ENCODE measurements at regions not wholly inside any gene's neighbourhood (a gene's known extent, or its start where the extent isn't known, plus 50 kb on each side); places are given as distances from the start of the nearest gene placed in this dataset.

DNA sequence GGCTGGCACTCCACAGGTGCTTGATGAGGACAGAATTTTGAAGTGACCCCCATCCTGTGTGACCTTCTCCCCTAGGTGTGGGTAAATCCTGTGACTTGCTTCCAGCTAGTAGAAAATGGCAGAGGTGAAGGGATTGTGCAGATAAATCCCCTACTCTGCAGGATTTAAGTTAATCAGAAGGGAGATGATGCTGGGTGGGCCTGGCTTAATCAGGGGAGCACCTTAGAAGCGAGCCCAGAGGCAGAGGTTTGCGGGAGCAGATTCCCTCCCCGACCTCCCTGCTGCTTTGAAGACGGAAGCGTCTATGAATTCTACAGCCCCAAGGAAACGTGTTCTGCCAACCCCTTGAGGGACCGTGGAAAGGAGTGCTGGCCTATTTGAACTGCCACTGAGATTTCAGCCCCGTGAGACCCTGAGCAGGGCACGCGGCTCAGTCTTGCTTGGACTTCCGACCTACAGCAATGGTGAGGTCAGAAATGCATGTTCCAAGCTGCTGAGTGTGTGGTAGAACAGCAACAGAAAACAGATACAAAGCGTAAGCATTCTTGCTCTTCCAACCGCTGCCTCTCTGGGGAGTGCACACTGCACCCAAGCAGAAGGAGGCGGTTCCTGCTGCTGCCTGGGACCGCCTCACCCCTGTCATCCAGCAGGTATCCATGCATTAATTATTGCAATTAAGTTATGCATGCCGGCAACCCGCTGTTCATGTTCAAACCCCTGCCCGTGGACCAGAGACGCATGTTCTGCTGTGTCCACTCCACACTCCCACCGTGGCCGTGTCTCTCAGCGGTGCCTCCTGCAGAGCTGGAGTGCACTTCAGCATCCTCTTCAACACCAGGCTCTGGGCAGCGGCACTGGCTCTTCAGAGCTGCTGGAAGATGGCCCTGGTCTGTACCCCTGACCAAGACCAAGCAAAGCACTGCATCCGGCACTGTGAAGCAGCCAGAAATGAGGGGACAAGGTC, 54.6 kb upstream of the RXRA start:
- WGBS, 2 donors (ENCODE audit: extremely low coverage in 2 of 2, insufficient read length in 2 of 2, insufficient replicate concordance in 1 of 2) = no CpG with 5 or more reads among the region's 24 CpGs

DNA sequence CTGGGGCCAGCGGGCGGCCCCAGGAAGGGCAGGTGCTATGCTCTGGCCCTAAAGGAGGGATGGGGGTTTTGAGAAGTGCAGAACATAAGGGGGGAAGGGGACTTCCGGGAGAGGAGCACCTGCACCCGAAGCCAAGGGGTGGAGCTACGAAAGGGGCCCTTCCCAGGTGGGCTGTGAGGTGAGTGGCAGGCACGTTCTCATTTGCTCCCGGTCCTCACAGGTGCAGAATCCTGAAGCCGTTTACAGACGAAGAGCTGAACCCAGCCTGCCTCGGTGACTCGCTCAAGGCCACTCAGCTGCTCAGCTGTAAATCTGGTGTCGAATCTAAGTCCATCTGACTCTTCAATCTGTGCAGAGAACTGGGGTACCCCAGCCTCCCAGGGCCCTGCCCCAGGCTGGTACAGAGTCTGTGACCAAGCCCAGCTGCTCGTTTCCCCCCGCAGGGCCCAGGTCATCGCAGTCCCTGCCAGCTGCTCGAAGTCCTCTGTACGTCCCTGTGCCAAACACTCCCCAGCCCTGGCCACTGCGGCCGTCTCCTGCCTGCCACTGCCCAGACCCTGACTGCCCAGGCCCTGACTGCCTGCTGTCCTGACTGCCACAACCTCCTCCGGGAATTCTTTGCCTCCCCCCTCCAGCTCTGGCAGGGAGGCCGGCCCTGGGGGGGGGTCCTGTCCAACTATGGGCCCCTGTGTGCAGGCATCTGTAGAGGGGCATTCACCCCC, 53.8 kb upstream of the RXRA start:
- H4K91ac ChIP-seq (ENCODE audit: low read depth, low read length, poor library complexity) = no peak overlapping the region
- peak overlapping the region; percentile 54 for H2BK15ac ChIP-seq (ENCODE audit: low read length)
- H2AFZ ChIP-seq (ENCODE audit: low read length) = no peak overlapping the region
- peaks cover 0 to 2% of the 10 kb centered on the region in 2 donors for H3K9me3 ChIP-seq (replicated peaks in 1 of 2; ENCODE audit: control insufficient read depth in 2 of 2, insufficient read depth in 1 of 2, low read depth in 1 of 2, low read length in 2 of 2)
- no CpG with 5 or more reads among the region's 21 CpGs for WGBS, 2 donors (ENCODE audit: extremely low coverage in 2 of 2, insufficient read length in 2 of 2, insufficient replicate concordance in 1 of 2)
- no peak overlapping the region for H4K8ac ChIP-seq (ENCODE audit: low read depth, low read length)
- H3K4ac ChIP-seq (ENCODE audit: low read length) = no peak overlapping the region
- H3K79me1 ChIP-seq (ENCODE audit: low read depth, low read length) = no peaks in the 10 kb centered on the region
- peak overlapping the region; percentile 34 for H3K18ac ChIP-seq (ENCODE audit: low read length)
- no peak overlapping the region for H3K14ac ChIP-seq (ENCODE audit: low read length)
- no peak overlapping the region for H2BK120ac ChIP-seq (ENCODE audit: low read depth, low read length)
- H2BK12ac ChIP-seq (ENCODE audit: low read length) = no peak overlapping the region
- no peak overlapping the region for H3K23ac ChIP-seq (ENCODE audit: low read depth, low read length, poor library complexity)
- no peak overlapping the region for H3K4me2 ChIP-seq (ENCODE audit: insufficient read depth, low read length, poor library complexity, severe bottlenecking)
- no peaks in the 10 kb centered on the region for H3K36me3 ChIP-seq (replicated peaks in 1 of 2; ENCODE audit: control insufficient read depth in 2 of 2, insufficient read depth in 2 of 2, low read length in 2 of 2)
- no peak overlapping the region for H3K9ac ChIP-seq (ENCODE audit: low read depth, low read length, poor library complexity)
- peaks cover 0 to 63% (median 0%) of the 10 kb centered on the region in 3 experiments for H3K27me3 ChIP-seq (ENCODE audit: control insufficient read depth in 3 of 3, insufficient read depth in 3 of 3, low read depth in 1 of 3, low read length in 3 of 3)
- peak overlapping the region; percentile 67 for H2AK5ac ChIP-seq (ENCODE audit: low read depth, low read length)
- no peak overlapping the region for H3K27ac ChIP-seq (replicated peaks; ENCODE audit: low read length)
- no peak overlapping the region for H3K4me3 ChIP-seq (ENCODE audit: low read length in 2 of 2)
- DNase-seq (ENCODE audit: low spot score) = no peak
- H2BK5ac ChIP-seq (ENCODE audit: low read length) = peak overlapping the region; percentile 61
- H3K4me1 ChIP-seq (ENCODE audit: control insufficient read depth in 2 of 2, insufficient read depth in 1 of 2, low read depth in 1 of 2, low read length in 2 of 2) = peaks cover 3 to 8% of the 10 kb centered on the region in 2 donors

More for the DNA sequence above, 54.6 kb upstream of the RXRA start:
- Histone ChIP-seq H3K4me3 (ENCODE audit: low read length in 2 of 2) (no peak overlapping the region), H3K23ac (ENCODE audit: low read depth, low read length, poor library complexity) (no peak overlapping the region), H3K9ac (ENCODE audit: low read depth, low read length, poor library complexity) (no peak overlapping the region), H4K8ac (ENCODE audit: low read depth, low read length) (no peak overlapping the region), H3K27me3 (ENCODE audit: control insufficient read depth in 3 of 3, insufficient read depth in 3 of 3, low read depth in 1 of 3, low read length in 3 of 3) (peaks cover 0 to 64% (median 0%) of the 10 kb centered on the region in 3 experiments), H2AK5ac (ENCODE audit: low read depth, low read length) (no peak overlapping the region), H2BK12ac (ENCODE audit: low read length) (peak overlapping the region; percentile 11), H3K9me3 (replicated peaks in 1 of 2; ENCODE audit: control insufficient read depth in 2 of 2, insufficient read depth in 1 of 2, low read depth in 1 of 2, low read length in 2 of 2) (peaks cover 0 to 2% of the 10 kb centered on the region in 2 donors), H3K4me2 (ENCODE audit: insufficient read depth, low read length, poor library complexity, severe bottlenecking) (no peak overlapping the region), H3K14ac (ENCODE audit: low read length) (no peak overlapping the region), H2BK120ac (ENCODE audit: low read depth, low read length) (no peak overlapping the region), H3K79me1 (ENCODE audit: low read depth, low read length) (no peaks in the 10 kb centered on the region), H3K4ac (ENCODE audit: low read length) (no peak overlapping the region), H3K27ac (replicated peaks; ENCODE audit: low read length) (no peak overlapping the region), H2AFZ (ENCODE audit: low read length) (no peak overlapping the region), H3K18ac (ENCODE audit: low read length) (peak overlapping the region; percentile 44), H3K36me3 (replicated peaks in 1 of 2; ENCODE audit: control insufficient read depth in 2 of 2, insufficient read depth in 2 of 2, low read length in 2 of 2) (no peaks in the 10 kb centered on the region), H3K4me1 (ENCODE audit: control insufficient read depth in 2 of 2, insufficient read depth in 1 of 2, low read depth in 1 of 2, low read length in 2 of 2) (peaks cover 0 to 5% of the 10 kb centered on the region in 2 donors), H4K91ac (ENCODE audit: low read depth, low read length, poor library complexity) (no peak overlapping the region), H2BK15ac (ENCODE audit: low read length) (no peak overlapping the region), H2BK5ac (ENCODE audit: low read length) (no peak overlapping the region)
- DNase-seq (ENCODE audit: low spot score) = no peak

DNA sequence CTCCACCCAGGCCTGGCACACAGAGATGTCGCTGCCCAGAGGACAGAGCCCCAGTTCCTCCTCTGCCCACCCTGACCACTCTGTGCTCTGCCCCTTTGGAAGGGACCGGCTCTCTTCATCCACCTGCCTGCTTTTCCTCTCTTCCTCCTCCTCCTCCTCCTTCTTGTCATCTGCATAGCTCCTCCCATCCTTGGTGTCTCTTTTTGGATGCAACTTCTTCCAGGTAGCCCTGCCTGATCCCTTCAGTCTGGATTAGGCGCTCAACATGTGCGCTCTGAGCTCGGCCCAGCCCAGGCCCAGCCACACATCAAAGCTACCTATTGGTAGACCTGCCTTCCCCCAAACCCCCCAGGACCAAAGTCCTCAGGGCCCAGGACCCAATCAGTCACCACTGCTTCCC, 52.6 kb upstream of the RXRA start:
- H3K18ac ChIP-seq (ENCODE audit: low read length) = no peak overlapping the region
- no peak overlapping the region for H2BK12ac ChIP-seq (ENCODE audit: low read length)
- H3K9me3 ChIP-seq (replicated peaks in 1 of 2; ENCODE audit: control insufficient read depth in 2 of 2, insufficient read depth in 1 of 2, low read depth in 1 of 2, low read length in 2 of 2) = peaks cover 0 to 2% of the 10 kb centered on the region in 2 donors
- no peak overlapping the region for H3K23ac ChIP-seq (ENCODE audit: low read depth, low read length, poor library complexity)
- no peak overlapping the region for H2BK120ac ChIP-seq (ENCODE audit: low read depth, low read length)
- peak overlapping the region; percentile 82 for H2AK5ac ChIP-seq (ENCODE audit: low read depth, low read length)
- peak overlapping the region; percentile 21 for H2BK15ac ChIP-seq (ENCODE audit: low read length)
- H4K91ac ChIP-seq (ENCODE audit: low read depth, low read length, poor library complexity) = no peak overlapping the region
- peak overlapping the region; percentile 4 for H3K14ac ChIP-seq (ENCODE audit: low read length)
- H3K4me2 ChIP-seq (ENCODE audit: insufficient read depth, low read length, poor library complexity, severe bottlenecking) = no peak overlapping the region
- no peak overlapping the region for H3K4me3 ChIP-seq (ENCODE audit: low read length in 2 of 2)
- no peaks in the 10 kb centered on the region for H3K79me1 ChIP-seq (ENCODE audit: low read depth, low read length)
- H3K9ac ChIP-seq (ENCODE audit: low read depth, low read length, poor library complexity) = no peak overlapping the region
- no CpG with 5 or more reads among the region's 5 CpGs for WGBS, 2 donors (ENCODE audit: extremely low coverage in 2 of 2, insufficient read length in 2 of 2, insufficient replicate concordance in 1 of 2)
- H3K36me3 ChIP-seq (replicated peaks in 1 of 2; ENCODE audit: control insufficient read depth in 2 of 2, insufficient read depth in 2 of 2, low read length in 2 of 2) = no peaks in the 10 kb centered on the region
- H3K27ac ChIP-seq (replicated peaks; ENCODE audit: low read length) = no peak overlapping the region
- H3K4ac ChIP-seq (ENCODE audit: low read length) = no peak overlapping the region
- peaks cover 3 to 8% of the 10 kb centered on the region in 2 donors for H3K4me1 ChIP-seq (ENCODE audit: control insufficient read depth in 2 of 2, insufficient read depth in 1 of 2, low read depth in 1 of 2, low read length in 2 of 2)
- DNase-seq (ENCODE audit: low spot score) = no peak
- no peak overlapping the region for H2AFZ ChIP-seq (ENCODE audit: low read length)
- H3K27me3 ChIP-seq (ENCODE audit: control insufficient read depth in 3 of 3, insufficient read depth in 3 of 3, low read depth in 1 of 3, low read length in 3 of 3) = peaks cover 0 to 61% (median 0%) of the 10 kb centered on the region in 3 experiments
- H2BK5ac ChIP-seq (ENCODE audit: low read length) = no peak overlapping the region
- H4K8ac ChIP-seq (ENCODE audit: low read depth, low read length) = no peak overlapping the region

DNA sequence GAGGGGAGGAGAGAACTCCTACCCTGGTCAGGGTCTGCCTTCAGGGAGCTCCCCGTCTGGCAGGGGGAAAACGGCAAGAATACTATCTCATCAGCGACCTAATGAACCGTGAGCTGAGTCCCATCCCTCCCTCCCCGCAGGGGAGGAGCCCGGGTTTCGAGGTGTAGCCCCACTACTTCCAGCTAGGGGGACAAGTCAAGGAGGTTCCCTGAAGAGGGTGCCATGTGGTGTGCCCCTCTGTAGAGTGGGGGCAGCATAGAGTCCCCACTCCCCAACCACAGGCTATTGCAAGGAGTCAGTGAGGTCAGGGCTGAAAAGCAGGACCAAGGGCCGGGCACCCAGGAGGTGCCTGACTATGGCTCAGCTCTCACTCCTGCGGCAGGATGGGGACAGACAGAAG, 50.9 kb upstream of the RXRA start:
- Histone ChIP-seq H3K27ac (replicated peaks; ENCODE audit: low read length) (no peak overlapping the region), H3K18ac (ENCODE audit: low read length) (peak overlapping the region; percentile 63), H2BK12ac (ENCODE audit: low read length) (no peak overlapping the region), H4K8ac (ENCODE audit: low read depth, low read length) (no peak overlapping the region), H3K9me3 (replicated peaks in 1 of 2; ENCODE audit: control insufficient read depth in 2 of 2, insufficient read depth in 1 of 2, low read depth in 1 of 2, low read length in 2 of 2) (peaks cover 0 to 6% of the 10 kb centered on the region in 2 donors), H3K23ac (ENCODE audit: low read depth, low read length, poor library complexity) (no peak overlapping the region), H3K14ac (ENCODE audit: low read length) (peak overlapping the region; percentile 65), H3K4me3 (ENCODE audit: low read length in 2 of 2) (no peak overlapping the region), H2AK5ac (ENCODE audit: low read depth, low read length) (peak overlapping the region; percentile 59), H2BK15ac (ENCODE audit: low read length) (peak overlapping the region; percentile 81), H3K4me1 (ENCODE audit: control insufficient read depth in 2 of 2, insufficient read depth in 1 of 2, low read depth in 1 of 2, low read length in 2 of 2) (peaks cover 3 to 13% of the 10 kb centered on the region in 2 donors), H2AFZ (ENCODE audit: low read length) (no peak overlapping the region), H3K79me1 (ENCODE audit: low read depth, low read length) (no peaks in the 10 kb centered on the region), H3K36me3 (replicated peaks in 1 of 2; ENCODE audit: control insufficient read depth in 2 of 2, insufficient read depth in 2 of 2, low read length in 2 of 2) (no peaks in the 10 kb centered on the region), H3K27me3 (ENCODE audit: control insufficient read depth in 3 of 3, insufficient read depth in 3 of 3, low read depth in 1 of 3, low read length in 3 of 3) (peaks cover 0 to 53% (median 0%) of the 10 kb centered on the region in 3 experiments), H3K9ac (ENCODE audit: low read depth, low read length, poor library complexity) (no peak overlapping the region), H4K91ac (ENCODE audit: low read depth, low read length, poor library complexity) (no peak overlapping the region), H3K4ac (ENCODE audit: low read length) (peak overlapping the region; percentile 23), H2BK5ac (ENCODE audit: low read length) (no peak overlapping the region), H3K4me2 (ENCODE audit: insufficient read depth, low read length, poor library complexity, severe bottlenecking) (no peak overlapping the region), H2BK120ac (ENCODE audit: low read depth, low read length) (peak overlapping the region; percentile 78)
- WGBS, 2 donors (ENCODE audit: extremely low coverage in 2 of 2, insufficient read length in 2 of 2, insufficient replicate concordance in 1 of 2) = no CpG with 5 or more reads among the region's 9 CpGs
- DNase-seq (ENCODE audit: low spot score) = no peak
